Endodermal cell (in vitro differentiated cells): ENCODE measurements at regions not wholly inside any gene's neighbourhood (a gene's known extent, or its start where the extent isn't known, plus 50 kb on each side); places are given as distances from the start of the nearest gene placed in this dataset.
A peak's percentile ranks its signal among the peaks of the same experiment; 100 is the strongest.

Experiments used
- DNase-seq: peaks from one replicate; pipeline ENCODE4 v3.0.0-alpha.2; 2017
- H3K27ac ChIP-seq: 2 replicates; pipeline ENCODE4 v1.5.1; 2013; ENCODE audit warnings: mild to moderate bottlenecking, low read depth, low read length, moderate library complexity
- H3K27me3 ChIP-seq: 2 replicates; pipeline ENCODE4 v1.6.1; 2013; ENCODE audit warnings: mild to moderate bottlenecking, low read length, moderate library complexity; ENCODE audit not compliant: insufficient read depth, control insufficient read depth, poor library complexity, severe bottlenecking
- H3K36me3 ChIP-seq: 2 replicates; pipeline ENCODE4 v1.7.0; 2013; ENCODE audit warnings: mild to moderate bottlenecking, low read length, moderate library complexity; ENCODE audit not compliant: control insufficient read depth, insufficient read depth
- H3K4me1 ChIP-seq: one replicate; pipeline ENCODE4 v1.7.0; 2013; ENCODE audit warnings: low read length; ENCODE audit not compliant: control insufficient read depth, insufficient read depth
- H3K4me3 ChIP-seq: 2 replicates; pipeline ENCODE4 v1.5.1; 2013; ENCODE audit warnings: mild to moderate bottlenecking, low read length, moderate library complexity
- H3K9ac ChIP-seq: 2 replicates; pipeline ENCODE4 v1.6.1; 2013; ENCODE audit warnings: mild to moderate bottlenecking, low read length, moderate library complexity; ENCODE audit not compliant: poor library complexity, severe bottlenecking; ENCODE audit errors: extremely low read depth
- H3K9me3 ChIP-seq: 2 replicates; pipeline ENCODE4 v1.6.1; 2013; ENCODE audit warnings: mild to moderate bottlenecking, low read length, moderate library complexity; ENCODE audit not compliant: control insufficient read depth
- H3K27ac Mint-ChIP-seq: 2 replicates; pipeline ENCODE4 v1.8.0; 2020; ENCODE audit warnings: mixed read lengths
- H3K27me3 Mint-ChIP-seq: 2 replicates; pipeline ENCODE4 v1.8.0; 2021; ENCODE audit warnings: mild to moderate bottlenecking, mixed read lengths; ENCODE audit not compliant: insufficient read depth
- H3K36me3 Mint-ChIP-seq: 2 replicates; pipeline ENCODE4 v1.8.0; 2020; ENCODE audit warnings: low read depth, mixed read lengths
- H3K4me1 Mint-ChIP-seq: 2 replicates; pipeline ENCODE4 v1.8.0; 2020; ENCODE audit warnings: mixed read lengths
- H3K4me3 Mint-ChIP-seq: 2 replicates; pipeline ENCODE4 v1.8.0; 2020; ENCODE audit warnings: mild to moderate bottlenecking, moderate library complexity, mixed read lengths
- H3K9me3 Mint-ChIP-seq: 2 replicates; pipeline ENCODE4 v1.8.0; 2020; ENCODE audit warnings: mild to moderate bottlenecking, mixed read lengths
- CTCF ChIP-seq: fragments of 200-600 bp; sonication (generic); conservative IDR thresholded peaks from 2 replicates; pipeline ENCODE4 v1.5.0; 2021; ENCODE audit warnings: antibody characterized with exemption, mild to moderate bottlenecking
- WGBS, 2 experiments: methylation state at CpG; one replicate each; pipeline versions ENCODE4 v1.1.5 to v1.1.7; 2013; ENCODE audit warnings: missing lambda C conversion rate in 2 of 2, mixed read lengths in 1 of 2; ENCODE audit not compliant: insufficient coverage in 1 of 2, insufficient read length in 1 of 2; 5-methylcytosine and 5-hydroxymethylcytosine counted together

GRCh38 chr20:53891306-53891894, 179.0 kb downstream of the BCAS1 start:
- DNase-seq = no peak
- peaks cover 9% of the 10 kb centered on the region for H3K9me3 Mint-ChIP-seq
- whole genome bisulfite sequencing, 2 experiments = 75 to 94% methylated on average over 1 of the region's 1 CpG
- no peak overlapping the region for H3K9ac ChIP-seq
- H3K4me3 ChIP-seq = peak overlapping the region; percentile 6
- H3K27ac ChIP-seq = no peak overlapping the region
- H3K36me3 ChIP-seq = no peaks in the 10 kb centered on the region
- no peaks in the 10 kb centered on the region for H3K36me3 Mint-ChIP-seq
- H3K4me3 Mint-ChIP-seq = no peak overlapping the region
- H3K27me3 Mint-ChIP-seq = no peaks in the 10 kb centered on the region
- no peak for TF ChIP-seq CTCF
- peaks cover 5% of the 10 kb centered on the region for H3K4me1 Mint-ChIP-seq
- H3K27me3 ChIP-seq = no peaks in the 10 kb centered on the region
- peaks cover 9% of the 10 kb centered on the region for H3K9me3 ChIP-seq
- no peak overlapping the region for H3K27ac Mint-ChIP-seq
- H3K4me1 ChIP-seq = no peaks in the 10 kb centered on the region

- Mint-ChIP-seq H3K27ac (no peak overlapping the region), H3K27me3 (no peaks in the 10 kb centered on the region), H3K4me3 (no peak overlapping the region), H3K36me3 (no peaks in the 10 kb centered on the region), H3K9me3 (peaks cover 9% of the 10 kb centered on the region), H3K4me1 (peaks cover 10% of the 10 kb centered on the region)
- H3K4me3 ChIP-seq = no peak overlapping the region
- no peak for TF ChIP-seq CTCF
- H3K36me3 ChIP-seq = no peaks in the 10 kb centered on the region
- H3K9me3 ChIP-seq = peaks cover 9% of the 10 kb centered on the region
- WGBS, 2 experiments = 94 to 100% methylated on average over 6 of the region's 6 CpGs
- no peak overlapping the region for H3K9ac ChIP-seq
- no peaks in the 10 kb centered on the region for H3K4me1 ChIP-seq
- H3K27me3 ChIP-seq = no peaks in the 10 kb centered on the region
- no peak overlapping the region for H3K27ac ChIP-seq
- DNase-seq = no peak
These were observed 179.7 kb downstream of the BCAS1 start for GRCh38 chr20:53890443-53891305.

GRCh38 chr20:53889411-53890148, 180.8 kb downstream of the BCAS1 start:
- Mint-ChIP-seq H3K27me3 (no peaks in the 10 kb centered on the region), H3K27ac (no peak overlapping the region), H3K4me1 (peaks cover 13% of the 10 kb centered on the region), H3K4me3 (no peak overlapping the region), H3K36me3 (no peaks in the 10 kb centered on the region), H3K9me3 (peaks cover 9% of the 10 kb centered on the region)
- Histone ChIP-seq H3K27me3 (no peaks in the 10 kb centered on the region), H3K4me1 (no peaks in the 10 kb centered on the region), H3K9me3 (peaks cover 9% of the 10 kb centered on the region), H3K36me3 (no peaks in the 10 kb centered on the region), H3K27ac (no peak overlapping the region), H3K4me3 (no peak overlapping the region), H3K9ac (no peak overlapping the region)
- 88 to 92% methylated on average over 4 to 9 of the region's 10 CpGs for WGBS, 2 experiments
- no peak for TF ChIP-seq CTCF
- DNase-seq = no peak
